HG03060 (cell line): ENCODE measurements at regions not wholly inside any gene's neighbourhood (a gene's known extent, or its start where the extent isn't known, plus 50 kb on each side); places are given as distances from the start of the nearest gene placed in this dataset.
"Not testable (repeated sequence)": the region's sequence is repeated elsewhere in the genome, so short reads cannot be mapped to it uniquely, and the experiment has no call there.

Source experiments
- ATAC-seq: cut with Tn5 transposase; IDR thresholded peaks from one replicate; pipeline ENCODE4 v1.9.1; 2021; ENCODE audit warnings: low read depth, moderate number of reproducible peaks; ENCODE audit not compliant: unreplicated experiment

DNA sequence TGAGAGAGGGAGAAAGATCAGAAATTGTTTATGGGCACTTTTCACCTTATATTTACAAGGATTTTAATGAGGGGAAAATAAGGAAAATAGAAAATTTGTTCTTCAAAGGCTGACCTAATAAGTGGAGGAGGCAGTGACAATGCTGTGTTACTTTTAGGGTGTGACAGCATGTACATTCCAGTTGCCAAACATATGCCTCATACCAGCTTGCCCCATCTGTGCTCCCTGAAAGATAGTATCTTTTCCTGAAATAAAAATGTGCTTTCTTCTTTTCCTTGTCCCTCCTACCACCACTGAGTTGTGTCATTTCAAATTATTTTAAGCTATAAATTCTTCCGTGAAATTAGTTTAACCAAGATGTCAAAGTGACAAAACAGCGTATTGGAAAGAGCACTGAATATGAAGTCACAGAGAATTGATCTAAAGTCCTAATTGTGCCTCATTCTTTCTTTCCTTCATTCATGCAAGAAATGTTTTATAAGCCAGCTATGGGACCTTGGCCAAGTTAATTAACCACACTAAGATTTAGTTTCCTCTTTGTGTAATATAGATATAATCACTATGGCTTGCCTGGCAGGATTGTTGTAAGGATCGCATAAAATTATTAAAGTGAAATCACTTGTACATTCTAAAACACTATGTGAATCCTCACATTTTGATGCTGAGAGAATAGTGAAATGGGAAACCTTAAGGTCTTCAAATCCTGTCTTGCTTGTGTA, 1307.5 kb upstream of the TENM4 start:
- ATAC-seq: no peak

DNA sequence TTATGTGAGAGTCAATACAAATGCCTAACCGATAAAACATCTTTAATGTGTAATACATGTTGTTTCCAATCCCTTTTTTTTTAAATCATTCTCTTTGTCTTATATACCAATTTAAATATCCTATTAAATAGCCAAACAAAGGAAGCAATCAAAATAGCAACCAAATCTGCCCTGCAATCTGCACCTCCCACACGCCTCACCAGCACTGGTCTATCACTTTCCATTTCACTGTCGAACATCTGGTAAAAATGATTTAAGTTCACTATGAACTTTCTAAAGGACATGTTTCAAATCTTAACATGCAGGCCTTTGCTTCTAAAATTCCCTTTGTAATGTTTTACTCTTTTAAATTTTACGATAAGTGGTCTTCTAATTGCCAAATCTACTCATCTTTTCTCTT, 1305.5 kb upstream of the TENM4 start:
- ATAC-seq: no peak

DNA sequence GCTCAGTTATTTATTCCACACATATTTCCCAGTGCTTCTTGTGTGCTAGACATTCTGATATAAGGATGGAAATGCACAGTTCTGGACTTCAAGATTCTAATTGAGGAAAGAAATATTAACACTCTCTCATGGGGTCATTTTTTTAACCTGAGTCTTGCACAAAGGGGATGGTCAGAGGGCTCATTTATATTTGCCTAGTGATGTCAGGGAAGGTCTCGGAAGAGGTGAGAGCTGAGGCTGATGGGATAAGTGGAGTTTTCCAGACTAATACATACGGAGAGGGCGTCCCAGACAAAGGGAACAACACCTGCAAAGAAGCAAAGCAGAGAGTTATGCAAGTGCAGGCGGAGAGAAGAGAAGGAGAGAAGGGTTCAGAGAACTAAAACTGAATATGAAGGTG, 1304.6 kb upstream of the TENM4 start:
- no peak for ATAC-seq

DNA sequence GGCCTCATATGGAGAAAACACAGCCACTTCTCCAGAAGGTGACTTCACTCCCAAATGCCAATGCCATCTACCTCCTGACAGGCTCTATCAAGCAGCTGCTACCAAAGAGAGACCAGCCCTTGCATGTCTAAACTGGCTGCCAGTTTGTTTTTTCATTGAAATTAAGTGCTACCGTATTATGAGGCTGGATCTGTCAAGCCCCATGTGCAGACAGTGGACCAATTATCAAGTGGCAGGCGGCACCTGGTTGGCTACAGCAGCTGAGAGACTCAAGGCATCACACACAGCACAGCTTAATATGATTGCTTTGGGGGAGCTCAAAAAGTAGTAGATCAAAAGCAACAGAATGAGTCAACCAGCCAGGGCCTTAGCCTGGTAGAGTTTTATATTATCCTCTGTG, 1293.0 kb upstream of the TENM4 start:
- no peak for ATAC-seq

DNA sequence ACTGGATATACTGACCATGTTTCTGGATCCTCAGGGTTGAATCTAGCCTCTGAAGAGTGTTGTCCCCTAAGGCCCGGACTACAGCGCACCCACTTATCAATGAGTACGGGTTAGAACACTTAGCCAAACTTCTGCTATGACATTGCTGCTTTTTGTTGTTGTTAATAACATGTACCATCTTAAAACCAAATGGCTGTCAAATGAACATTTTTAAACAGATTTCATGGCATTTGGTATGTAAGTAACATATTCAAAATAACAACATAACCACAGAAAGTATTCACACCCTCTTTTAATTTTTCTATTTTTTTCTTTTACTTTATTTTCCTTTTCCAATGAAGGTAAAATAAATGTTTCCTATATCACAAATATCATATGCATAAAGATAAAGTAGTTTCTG, 1292.5 kb upstream of the TENM4 start:
- no peak for ATAC-seq

DNA sequence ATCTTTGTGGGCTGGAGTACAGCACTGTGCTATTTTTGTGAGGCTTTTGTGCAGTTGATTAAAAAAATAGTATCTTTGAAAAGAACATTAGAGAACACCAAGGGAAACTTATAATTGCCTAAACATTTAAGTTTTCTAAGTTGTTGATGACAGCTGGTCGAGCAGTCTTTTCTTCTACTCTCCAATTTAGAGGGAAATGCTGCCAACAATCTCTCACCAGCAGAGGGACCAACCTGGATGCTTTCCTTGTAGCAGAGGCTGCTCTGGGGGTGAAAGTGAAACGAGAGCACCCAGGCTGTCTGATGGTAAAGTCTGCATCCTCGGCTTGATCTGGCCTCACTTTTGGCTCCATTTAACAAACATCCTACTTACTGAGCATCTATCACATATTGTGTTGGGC, 1286.5 kb upstream of the TENM4 start:
- ATAC-seq: no peak

DNA sequence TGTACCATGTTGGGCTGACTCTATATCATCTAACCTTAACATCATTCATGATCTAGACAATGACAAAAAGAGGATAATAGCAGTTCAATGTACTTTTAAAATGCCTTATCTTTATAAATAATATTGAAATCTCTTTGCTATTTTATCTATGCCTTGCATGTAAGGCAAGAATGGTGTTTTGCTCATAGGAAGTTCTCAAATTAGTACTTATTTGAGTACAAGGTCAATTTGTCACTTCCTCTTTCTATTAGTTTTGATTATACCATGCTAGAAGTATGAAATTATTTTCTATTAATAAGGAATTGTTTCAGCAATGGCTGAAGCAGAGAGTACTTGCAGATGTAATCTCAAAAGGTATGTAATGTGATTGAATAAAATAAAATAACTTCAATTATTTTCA, 1285.4 kb upstream of the TENM4 start:
- no peak for ATAC-seq

DNA sequence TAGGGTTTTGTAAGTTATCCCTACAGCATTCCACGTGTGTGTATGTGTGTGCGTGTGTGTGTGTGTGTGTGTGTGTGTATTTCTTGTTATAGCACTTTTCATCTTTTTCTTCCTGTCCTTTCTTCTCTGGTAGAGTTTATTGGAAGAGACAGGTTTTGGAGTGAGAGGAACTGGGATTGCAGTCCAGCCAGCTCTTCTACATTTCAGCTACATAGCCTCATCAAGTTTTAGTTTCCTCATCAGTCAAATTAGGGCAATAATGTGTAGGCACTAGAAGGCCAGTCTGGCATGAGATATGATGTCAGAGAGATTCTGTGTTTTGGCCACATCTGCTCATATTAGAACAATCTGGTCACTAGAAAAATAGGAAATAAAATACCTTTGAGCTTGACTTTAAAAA, 1283.5 kb upstream of the TENM4 start:
- no peak for ATAC-seq

DNA sequence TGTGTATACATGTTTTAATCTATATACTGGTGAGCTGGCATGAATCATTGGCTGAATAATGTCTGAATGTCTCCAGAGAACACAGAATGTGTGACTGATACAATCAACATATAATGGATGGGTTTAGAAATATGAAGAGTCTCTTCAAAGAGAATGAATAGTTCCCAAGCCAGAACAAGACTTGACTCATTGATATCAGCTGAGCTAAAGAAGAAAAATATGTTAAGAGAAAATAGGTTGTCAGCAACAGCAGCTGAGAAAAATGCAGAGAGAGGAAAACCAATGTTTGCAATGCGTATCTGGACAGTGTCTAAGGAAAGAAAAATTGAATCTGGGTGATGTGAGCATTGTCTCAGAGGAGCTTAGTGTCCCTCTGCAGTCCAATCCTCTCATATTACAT, 1281.8 kb upstream of the TENM4 start:
- ATAC-seq: no peak

DNA sequence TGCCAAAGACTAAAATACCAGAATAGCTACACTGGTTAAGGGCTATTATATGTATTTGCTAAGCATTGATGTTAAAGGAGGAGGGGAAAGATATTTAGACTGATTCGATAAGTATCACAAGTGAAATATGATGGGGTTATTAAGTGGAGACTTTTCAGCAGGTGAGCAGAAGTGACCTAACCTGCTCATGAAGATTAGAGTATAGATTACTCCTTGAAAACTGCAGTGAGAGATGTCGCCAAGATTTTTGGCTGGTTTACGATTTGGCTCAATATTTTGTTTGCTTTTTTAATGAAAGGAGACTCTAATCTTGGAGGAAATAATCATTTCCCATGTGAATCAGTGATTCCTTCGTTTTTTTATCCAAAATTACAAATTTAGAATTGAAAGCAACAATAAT, 1279.5 kb upstream of the TENM4 start:
- no peak for ATAC-seq

DNA sequence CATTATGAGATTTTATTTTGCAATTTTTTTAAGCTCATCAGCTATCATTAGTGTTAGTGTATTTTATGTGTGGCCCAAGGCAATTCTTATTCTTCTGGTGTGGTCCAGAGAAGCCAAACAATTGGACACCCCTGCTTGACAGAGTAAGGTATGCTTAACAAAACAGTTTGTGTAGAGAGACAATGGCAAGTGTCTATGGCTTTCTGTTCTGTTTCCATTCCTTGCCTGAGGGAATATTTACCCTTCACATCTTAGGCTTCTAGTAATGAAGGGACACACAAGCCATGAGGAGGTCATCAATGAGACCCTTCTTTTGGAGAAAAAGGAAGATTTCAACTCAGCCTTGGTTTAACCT, 1278.4 kb upstream of the TENM4 start:
- ATAC-seq: no peak

DNA sequence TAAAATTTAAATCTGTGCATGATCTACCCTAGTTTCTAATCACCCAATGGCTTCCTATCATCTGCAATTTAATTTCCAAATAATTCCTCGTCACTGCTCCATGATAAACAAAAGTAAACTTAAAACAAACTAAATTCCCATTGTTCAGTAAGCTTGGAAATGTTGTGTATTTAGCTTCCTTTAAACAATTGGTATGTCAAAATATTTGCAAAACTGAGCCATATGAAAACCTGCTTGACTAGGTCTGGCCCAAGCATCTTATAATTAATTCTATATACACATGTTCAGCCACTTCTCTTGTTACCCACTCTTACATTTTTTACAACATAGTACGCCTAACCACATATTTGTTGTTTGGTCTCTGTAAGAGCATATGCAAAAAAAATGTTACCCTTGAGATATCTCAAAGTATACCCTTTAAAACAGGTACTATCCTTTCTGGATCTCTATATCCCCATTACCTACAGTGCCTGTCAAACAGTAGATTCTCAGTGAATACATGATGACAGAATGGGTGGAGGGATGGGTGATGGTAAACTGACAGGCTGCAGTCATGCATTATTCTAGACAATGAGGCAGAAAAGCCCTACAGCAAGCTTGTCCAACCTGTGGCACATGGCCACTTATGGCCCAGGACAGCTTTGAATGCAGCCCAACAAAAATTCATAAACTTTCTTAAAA, 1277.9 kb upstream of the TENM4 start:
- ATAC-seq: no peak

DNA sequence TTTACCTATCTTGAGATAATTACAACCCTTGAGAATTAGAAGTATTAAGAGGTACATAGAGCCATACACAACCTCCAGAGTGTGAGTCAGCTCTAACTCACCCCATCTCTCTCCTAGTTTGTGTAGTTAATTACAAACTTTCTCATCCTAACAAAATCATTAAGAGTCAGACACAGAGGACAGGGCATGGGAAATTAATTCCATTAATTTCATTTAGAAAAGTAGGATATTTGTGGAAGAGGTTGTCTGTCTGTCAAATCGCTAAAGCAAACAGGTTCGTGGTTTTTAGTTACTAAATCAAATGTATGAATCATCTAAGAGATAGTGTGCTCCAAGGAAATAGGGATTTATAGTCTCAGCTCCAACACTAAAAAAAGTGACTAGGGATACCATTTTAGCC, 1261.4 kb upstream of the TENM4 start:
- no peak for ATAC-seq

DNA sequence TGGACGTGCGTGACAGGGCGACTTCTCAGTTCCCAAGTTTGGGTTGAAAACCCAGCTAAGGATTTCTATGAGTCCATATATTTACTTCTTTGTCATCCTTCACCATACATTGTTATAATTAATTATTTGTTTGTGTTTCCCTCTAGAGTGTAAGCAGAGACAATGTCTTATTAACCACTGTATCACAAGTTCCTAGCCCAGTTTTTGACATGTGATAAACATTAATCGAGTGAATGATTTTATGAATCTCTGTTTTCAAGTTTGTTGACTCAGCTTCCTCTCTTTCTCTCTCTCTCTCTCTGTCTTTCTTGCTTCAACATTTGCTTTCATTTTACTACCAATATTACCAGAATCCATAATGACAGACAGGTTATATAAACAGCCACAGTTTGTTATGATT, 1259.6 kb upstream of the TENM4 start:
- no peak for ATAC-seq

DNA sequence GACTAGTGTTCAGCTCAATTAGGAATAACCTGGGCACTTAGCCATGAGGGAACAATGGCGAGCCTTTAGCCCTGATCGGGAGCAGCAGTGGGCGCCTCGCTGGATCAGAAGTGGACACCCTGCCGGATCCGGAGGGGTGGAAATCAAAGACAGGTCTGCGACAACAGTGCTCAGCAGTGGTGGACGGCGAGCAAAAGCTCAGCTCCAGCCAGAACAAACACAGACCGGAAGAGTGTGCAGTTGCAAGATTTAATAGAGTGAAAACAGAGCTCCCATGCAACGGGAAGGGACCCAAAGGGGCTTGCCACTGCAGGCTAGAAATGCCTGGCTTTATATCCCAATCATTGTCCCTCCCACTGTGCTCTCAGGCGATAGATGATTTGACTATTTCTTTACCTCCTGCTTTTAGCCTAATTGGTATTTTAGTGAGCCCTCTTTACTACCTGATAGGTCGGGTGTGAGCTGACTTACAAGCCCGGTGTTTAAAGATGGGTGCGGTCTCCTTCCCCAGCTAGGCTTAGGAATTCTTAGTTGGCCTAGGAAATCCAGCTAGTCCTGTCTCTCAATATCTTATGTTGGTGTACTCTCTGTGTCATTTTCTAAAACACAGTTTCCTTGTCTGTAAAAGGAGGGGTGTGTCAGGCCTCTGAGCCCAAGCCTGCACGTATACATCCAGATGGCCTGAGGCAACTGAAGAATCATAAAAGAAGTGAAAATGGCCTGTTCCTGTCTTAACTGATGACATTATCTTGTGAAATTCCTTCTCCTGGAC, 1258.8 kb upstream of the TENM4 start:
- not testable (repeated sequence) for ATAC-seq

DNA sequence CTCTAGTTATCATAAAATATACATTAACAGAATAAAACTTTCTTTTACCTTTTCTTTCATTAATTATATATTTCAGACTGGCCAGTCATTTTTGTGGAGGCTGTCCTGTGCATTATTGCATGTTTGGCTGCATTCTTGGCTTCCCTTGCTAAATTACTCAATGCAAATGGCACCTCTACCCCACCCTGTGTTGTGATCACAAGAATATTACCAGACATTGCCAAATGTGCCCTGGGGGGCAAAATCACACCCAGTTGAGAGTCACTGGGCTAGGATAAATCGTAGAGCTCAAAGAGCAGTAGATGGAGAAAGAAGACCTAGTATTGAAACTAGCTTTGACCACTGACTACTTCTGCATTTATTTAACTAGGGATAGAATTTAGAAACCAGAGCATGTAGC, 1257.8 kb upstream of the TENM4 start:
- no peak for ATAC-seq

DNA sequence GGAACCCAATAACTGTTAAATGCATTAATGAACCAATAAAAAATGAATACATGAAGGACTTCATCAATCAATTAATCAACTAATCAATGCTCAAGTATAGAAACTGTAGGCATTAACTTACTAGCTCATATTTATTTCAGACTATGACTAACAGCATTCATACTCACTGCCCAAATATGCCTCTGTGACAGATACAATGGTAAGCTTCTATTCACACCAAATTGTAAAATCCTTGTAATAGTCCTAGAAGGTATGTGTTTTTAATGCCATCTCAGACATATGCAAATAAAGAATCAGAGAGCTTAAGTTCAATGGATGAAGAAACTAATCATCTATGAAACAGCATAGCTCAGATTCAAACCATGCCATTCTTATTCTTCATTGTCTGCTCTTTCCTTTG, 1253.6 kb upstream of the TENM4 start:
- ATAC-seq: no peak

DNA sequence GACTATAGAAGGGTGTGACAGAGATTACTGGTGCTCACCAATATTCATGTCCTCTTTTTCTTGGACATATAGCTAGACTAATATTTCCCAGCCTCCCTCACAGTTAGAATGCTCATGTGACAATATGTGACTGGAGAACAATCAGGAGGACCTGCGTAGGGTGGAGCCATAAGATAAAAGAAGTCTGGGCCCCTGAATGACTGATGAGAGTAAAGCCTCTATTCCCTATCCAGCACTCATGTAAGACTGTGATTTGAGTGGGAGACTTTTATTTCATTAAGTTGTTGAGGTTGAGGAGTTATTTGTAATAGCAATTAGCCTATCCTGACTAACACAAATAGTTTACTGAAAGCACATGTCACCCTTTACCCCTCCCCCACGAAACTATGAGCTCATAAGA, 1247.1 kb upstream of the TENM4 start:
- ATAC-seq: no peak

DNA sequence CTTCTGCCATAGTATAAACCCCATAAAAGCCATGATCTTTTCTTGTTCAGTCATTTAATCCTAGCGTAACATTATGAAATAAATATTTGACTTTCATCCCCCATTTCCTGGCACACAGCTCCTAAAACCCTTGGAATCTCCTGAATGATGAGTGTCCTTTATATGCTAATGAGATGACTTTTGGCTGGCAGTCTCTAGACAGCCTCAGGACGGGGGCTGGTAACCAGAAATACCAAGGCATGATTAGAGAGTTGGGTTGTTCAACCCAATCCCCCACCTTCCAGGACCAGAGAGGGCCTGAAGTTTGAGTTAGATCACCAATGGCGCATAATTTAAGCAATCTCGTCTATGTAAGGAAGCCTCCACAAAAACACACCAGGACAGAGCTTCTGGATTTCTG, 1246.1 kb upstream of the TENM4 start:
- no peak for ATAC-seq

DNA sequence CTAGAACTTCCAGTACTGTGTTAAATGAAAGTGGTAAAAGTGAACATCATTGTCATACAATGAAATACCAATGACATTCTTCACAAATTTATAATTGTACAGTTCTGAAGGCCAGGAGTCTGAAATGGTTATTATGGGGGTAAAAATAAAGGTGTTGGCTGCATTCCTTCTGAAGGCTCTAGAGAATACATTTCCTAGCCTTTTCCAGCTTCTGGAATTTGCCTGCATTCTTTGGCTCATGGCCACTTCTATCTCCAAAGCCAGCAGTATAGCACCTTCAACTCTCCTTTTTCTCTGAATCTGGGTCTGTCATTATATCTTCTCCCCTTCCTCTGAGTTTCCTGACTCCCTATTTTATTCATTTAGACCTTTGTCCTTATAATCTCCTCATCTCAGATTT, 1232.7 kb upstream of the TENM4 start:
- ATAC-seq: no peak

DNA sequence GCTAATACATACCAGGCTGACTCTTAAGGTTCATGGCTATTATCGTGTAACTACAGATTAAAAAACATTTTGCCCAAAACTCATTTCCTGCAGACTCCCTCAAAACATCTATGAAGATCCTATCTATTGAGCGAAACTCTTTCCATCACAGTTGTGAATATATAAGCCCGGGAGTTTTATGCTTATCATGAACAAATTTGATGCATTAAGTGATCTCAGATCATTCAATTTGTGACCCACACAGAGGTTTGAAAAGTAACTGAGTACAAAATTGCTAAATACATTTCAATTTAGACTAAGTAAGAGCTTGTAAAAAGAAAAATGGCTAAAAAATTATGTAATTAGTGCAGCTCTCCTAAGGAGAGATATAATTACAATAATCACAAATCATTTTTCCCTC, 1228.8 kb upstream of the TENM4 start:
- no peak for ATAC-seq

DNA sequence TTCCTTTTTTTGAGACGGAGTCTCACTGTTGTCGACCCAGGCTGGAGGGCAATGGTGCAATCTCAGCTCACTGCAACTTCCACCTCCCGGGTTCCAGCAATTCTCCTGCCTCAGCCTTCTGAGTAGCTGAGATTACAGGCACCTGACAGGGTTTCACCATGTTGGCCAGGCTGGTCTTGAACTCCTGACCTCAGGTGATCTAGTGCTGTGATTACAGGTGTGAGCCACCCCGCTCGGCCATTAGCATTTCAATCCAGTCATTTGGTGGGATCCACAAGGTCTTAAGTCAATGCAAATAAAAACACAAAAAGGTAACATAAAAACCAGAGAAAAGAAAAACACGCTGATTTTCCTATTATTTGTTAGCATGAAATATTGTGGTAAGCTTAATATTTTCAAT, 1227.2 kb upstream of the TENM4 start:
- ATAC-seq: no peak
